Neural crest cell (in vitro differentiated cells): ENCODE measurements at regions not wholly inside any gene's neighbourhood (a gene's known extent, or its start where the extent isn't known, plus 50 kb on each side); places are given as distances from the start of the nearest gene placed in this dataset.

Source experiments
- DNase-seq: peaks from one replicate; pipeline ENCODE4 v3.0.0; 2021; ENCODE audit warnings: low read depth, mixed read lengths, low spot score
- H3K27ac Mint-ChIP-seq: one replicate; pipeline ENCODE4 v1.8.0; 2021; ENCODE audit warnings: mild to moderate bottlenecking, mixed read lengths; ENCODE audit not compliant: unreplicated experiment
- H3K27me3 Mint-ChIP-seq: 2 replicates; pipeline ENCODE4 v1.8.0; 2021; ENCODE audit warnings: low read depth, mild to moderate bottlenecking, mixed read lengths
- H3K36me3 Mint-ChIP-seq: 2 replicates; pipeline ENCODE4 v1.8.0; 2021; ENCODE audit warnings: low read depth, mild to moderate bottlenecking, mixed read lengths
- H3K4me1 Mint-ChIP-seq: 2 replicates; pipeline ENCODE4 v1.8.0; 2021; ENCODE audit warnings: mixed read lengths
- H3K4me3 Mint-ChIP-seq: one replicate; pipeline ENCODE4 v1.8.0; 2021; ENCODE audit warnings: mild to moderate bottlenecking, mixed read lengths
- H3K9me3 Mint-ChIP-seq: 2 replicates; pipeline ENCODE4 v1.8.0; 2021; ENCODE audit warnings: mixed read lengths
- TF ChIP-seq, protein P1 (sequence below): fragments of 200-600 bp; sonication (generic); conservative IDR thresholded peaks from 2 replicates; pipeline ENCODE4 v1.5.0; 2021; ENCODE audit warnings: antibody characterized with exemption, mild to moderate bottlenecking

DNA sequence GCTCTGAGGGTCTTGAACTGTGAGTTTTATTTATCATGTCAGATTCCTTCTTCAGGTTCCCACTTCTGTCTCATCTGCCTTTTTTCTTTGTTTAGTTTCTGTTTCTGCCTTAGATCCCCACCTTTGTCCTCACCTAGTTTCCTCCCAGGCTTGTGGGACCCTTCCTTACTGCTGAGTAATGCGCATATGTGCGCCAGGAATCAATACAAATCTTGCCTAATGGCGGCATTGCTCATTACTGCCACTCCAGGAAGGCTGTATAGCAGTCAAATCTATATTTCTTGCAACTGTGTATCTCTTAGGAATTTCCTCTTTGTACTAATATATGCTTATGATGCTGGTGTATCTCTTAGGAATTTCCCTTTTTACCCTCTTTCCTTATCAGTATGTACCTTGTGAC is 465.4 kb downstream of the DMRT2 start:
- H3K4me1 Mint-ChIP-seq, result no peaks in the 10 kb centered on the region
- H3K27ac Mint-ChIP-seq, result no peak overlapping the region
- H3K4me3 Mint-ChIP-seq, result no peak overlapping the region

DNA sequence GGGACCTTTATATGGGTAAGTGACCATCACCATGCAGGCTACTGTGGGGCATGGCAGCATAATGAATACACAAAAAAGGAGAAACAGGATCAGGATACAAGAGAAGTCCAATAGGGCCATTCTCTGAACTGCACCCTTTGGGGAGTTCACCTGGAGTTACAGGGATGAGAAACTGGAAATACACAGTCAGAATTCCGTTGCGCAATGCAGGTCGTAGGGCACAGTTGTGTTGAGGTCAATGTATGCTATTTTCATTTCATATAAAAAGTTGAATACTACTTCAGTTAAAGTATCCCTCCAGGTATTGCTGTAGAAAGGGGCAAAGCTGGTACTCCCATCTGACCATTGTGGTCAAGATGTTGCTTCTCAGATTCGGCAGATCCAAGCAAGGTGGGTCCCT is 471.4 kb downstream of the DMRT2 start:
- DNase-seq, result no peak
- TF ChIP-seq, protein P1, sequence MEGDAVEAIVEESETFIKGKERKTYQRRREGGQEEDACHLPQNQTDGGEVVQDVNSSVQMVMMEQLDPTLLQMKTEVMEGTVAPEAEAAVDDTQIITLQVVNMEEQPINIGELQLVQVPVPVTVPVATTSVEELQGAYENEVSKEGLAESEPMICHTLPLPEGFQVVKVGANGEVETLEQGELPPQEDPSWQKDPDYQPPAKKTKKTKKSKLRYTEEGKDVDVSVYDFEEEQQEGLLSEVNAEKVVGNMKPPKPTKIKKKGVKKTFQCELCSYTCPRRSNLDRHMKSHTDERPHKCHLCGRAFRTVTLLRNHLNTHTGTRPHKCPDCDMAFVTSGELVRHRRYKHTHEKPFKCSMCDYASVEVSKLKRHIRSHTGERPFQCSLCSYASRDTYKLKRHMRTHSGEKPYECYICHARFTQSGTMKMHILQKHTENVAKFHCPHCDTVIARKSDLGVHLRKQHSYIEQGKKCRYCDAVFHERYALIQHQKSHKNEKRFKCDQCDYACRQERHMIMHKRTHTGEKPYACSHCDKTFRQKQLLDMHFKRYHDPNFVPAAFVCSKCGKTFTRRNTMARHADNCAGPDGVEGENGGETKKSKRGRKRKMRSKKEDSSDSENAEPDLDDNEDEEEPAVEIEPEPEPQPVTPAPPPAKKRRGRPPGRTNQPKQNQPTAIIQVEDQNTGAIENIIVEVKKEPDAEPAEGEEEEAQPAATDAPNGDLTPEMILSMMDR, result no peak
- H3K27ac Mint-ChIP-seq, result no peak overlapping the region
- H3K4me1 Mint-ChIP-seq, result no peaks in the 10 kb centered on the region
- no peaks in the 10 kb centered on the region for H3K36me3 Mint-ChIP-seq
- H3K4me3 Mint-ChIP-seq, result no peak overlapping the region
- peaks cover 7% of the 10 kb centered on the region for H3K9me3 Mint-ChIP-seq
- no peaks in the 10 kb centered on the region for H3K27me3 Mint-ChIP-seq

More for the DNA sequence above, 465.4 kb downstream of the DMRT2 start:
- TF ChIP-seq, protein P1, result no peak
- Mint-ChIP-seq H3K27me3 (peaks cover 4% of the 10 kb centered on the region), H3K36me3 (no peaks in the 10 kb centered on the region), H3K9me3 (peaks cover 18% of the 10 kb centered on the region)
- no peak for DNase-seq

DNA sequence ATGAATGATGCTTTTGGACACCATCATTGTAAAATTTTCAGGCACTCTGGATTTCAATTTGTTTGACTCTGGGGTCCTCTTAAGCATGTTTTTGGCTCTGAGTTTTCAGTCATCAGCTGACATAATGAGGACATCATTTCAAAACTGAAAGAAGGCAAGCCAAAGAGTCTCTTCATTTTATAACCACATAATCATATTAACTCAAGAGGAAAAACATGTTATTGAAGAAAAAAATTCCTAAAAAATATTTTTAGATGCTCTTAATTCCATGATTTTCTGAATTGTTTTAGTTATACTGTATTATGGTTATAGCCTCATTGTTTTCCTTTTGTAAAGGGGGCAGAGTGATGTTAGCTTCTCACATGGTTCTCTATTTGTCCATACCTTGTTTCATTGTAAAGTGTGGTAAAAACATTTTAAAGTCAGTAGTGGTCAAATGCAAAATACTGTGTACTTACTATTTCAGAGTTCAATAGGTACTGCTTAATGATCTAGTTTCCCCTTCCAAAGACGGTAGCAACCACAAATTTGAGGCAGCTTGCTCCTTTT is 472.1 kb downstream of the DMRT2 start:
- Mint-ChIP-seq H3K9me3 (peaks cover 7% of the 10 kb centered on the region), H3K4me3 (no peak overlapping the region), H3K4me1 (no peaks in the 10 kb centered on the region), H3K27ac (no peak overlapping the region), H3K27me3 (no peaks in the 10 kb centered on the region), H3K36me3 (no peaks in the 10 kb centered on the region)
- TF ChIP-seq, protein P1, result no peak
- no peak for DNase-seq

DNA sequence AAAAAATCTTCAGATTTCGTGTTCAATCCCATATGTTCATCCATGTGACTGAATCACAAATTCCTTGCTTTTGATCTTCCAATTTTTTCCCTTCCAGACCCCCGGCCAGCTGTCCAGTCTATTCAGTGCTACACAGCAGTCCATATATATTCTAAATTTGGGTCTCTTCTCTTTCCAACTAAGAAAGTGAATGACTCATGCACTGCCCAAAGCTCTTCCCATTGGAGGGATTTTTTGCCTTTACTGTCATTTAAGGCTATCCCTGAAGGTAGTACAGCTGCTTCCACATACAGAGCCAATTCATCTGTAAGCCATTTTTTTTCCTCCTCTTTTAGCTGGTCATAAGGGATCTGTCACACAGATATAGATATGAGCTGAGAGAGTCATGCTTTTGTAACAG is 478.3 kb downstream of the DMRT2 start:
- H3K27ac Mint-ChIP-seq, result no peak overlapping the region
- TF ChIP-seq, protein P1, result no peak
- H3K9me3 Mint-ChIP-seq, result peaks cover 10% of the 10 kb centered on the region
- no peak overlapping the region for H3K4me3 Mint-ChIP-seq
- no peaks in the 10 kb centered on the region for H3K4me1 Mint-ChIP-seq
- H3K27me3 Mint-ChIP-seq, result no peaks in the 10 kb centered on the region
- no peaks in the 10 kb centered on the region for H3K36me3 Mint-ChIP-seq
- DNase-seq, result no peak

DNA sequence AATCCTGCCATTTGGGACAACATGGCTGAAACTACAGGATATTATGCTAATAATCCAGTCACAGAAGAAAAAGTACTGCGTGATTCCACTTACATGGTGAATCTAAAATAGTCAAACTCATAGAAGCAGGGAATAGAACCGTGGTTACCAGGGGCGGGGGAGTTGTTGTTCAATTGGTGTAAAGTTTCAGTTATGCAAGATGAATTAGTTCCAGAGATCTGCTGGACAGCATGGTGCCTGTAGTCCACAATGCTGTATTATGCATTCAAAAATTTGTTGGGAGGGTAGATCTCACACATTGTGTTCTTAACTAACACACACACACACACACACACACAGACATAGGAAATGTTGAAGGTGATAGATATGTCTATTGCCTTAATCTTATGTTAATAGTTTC is 480.5 kb downstream of the DMRT2 start:
- Mint-ChIP-seq H3K4me3 (no peak overlapping the region), H3K27me3 (peaks cover 4% of the 10 kb centered on the region), H3K36me3 (no peaks in the 10 kb centered on the region), H3K9me3 (peaks cover 17% of the 10 kb centered on the region), H3K27ac (no peak overlapping the region), H3K4me1 (no peaks in the 10 kb centered on the region)
- TF ChIP-seq, protein P1, result no peak
- DNase-seq, result no peak
